GM12865 (cell line): ENCODE measurements at regions not wholly inside any gene's neighbourhood (a gene's known extent, or its start where the extent isn't known, plus 50 kb on each side); places are given as distances from the start of the nearest gene placed in this dataset.

Source experiments
- DNase-seq: peaks from one replicate; pipeline ENCODE4 v3.0.0; 2010; ENCODE audit warnings: low read depth
- H3K4me3 ChIP-seq: 2 replicates; pipeline ENCODE4 v1.5.1; 2011; ENCODE audit warnings: mild to moderate bottlenecking, low read depth, low read length, control low read depth
- TF ChIP-seq, protein P1 (sequence below): IDR thresholded peaks from 2 replicates; pipeline ENCODE4 v1.5.1; 2011; ENCODE audit warnings: low read length, control low read depth, low read depth, inconsistent platforms; ENCODE audit not compliant: insufficient read depth; ENCODE audit errors: missing control alignments

DNA sequence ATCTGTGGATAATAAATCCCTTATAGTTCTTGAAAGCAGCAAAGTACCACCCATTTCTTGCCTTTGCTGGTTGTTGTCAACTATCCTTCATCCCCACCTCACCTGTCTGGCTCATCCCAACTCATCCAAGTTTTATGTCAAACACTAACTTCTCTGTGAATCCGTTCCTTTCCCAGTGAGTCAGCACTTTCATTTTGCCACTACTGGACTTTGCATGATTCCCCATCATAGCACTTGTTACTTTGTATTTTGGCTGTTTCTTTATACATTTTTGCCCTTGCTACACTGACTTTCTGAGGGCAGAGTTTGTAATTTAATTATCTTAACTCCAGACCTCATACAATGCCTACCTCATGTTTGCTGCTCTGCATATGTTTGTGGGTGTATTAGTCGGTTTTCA lies 90.8 kb upstream of the RORA start:
- H3K4me3 ChIP-seq, result no peak overlapping the region
- no peak for DNase-seq
- TF ChIP-seq, protein P1, sequence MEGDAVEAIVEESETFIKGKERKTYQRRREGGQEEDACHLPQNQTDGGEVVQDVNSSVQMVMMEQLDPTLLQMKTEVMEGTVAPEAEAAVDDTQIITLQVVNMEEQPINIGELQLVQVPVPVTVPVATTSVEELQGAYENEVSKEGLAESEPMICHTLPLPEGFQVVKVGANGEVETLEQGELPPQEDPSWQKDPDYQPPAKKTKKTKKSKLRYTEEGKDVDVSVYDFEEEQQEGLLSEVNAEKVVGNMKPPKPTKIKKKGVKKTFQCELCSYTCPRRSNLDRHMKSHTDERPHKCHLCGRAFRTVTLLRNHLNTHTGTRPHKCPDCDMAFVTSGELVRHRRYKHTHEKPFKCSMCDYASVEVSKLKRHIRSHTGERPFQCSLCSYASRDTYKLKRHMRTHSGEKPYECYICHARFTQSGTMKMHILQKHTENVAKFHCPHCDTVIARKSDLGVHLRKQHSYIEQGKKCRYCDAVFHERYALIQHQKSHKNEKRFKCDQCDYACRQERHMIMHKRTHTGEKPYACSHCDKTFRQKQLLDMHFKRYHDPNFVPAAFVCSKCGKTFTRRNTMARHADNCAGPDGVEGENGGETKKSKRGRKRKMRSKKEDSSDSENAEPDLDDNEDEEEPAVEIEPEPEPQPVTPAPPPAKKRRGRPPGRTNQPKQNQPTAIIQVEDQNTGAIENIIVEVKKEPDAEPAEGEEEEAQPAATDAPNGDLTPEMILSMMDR, result no peak

GRCh38 chr15:61318802-61319525 lies 89.9 kb upstream of the RORA start:
- TF ChIP-seq, protein P1, result no peak
- DNase-seq, result no peak
- H3K4me3 ChIP-seq, result no peak overlapping the region

GRCh38 chr15:61318301-61318700 lies 89.2 kb upstream of the RORA start:
- no peak overlapping the region for H3K4me3 ChIP-seq
- TF ChIP-seq, protein P1, result no peak
- DNase-seq, result no peak

DNA sequence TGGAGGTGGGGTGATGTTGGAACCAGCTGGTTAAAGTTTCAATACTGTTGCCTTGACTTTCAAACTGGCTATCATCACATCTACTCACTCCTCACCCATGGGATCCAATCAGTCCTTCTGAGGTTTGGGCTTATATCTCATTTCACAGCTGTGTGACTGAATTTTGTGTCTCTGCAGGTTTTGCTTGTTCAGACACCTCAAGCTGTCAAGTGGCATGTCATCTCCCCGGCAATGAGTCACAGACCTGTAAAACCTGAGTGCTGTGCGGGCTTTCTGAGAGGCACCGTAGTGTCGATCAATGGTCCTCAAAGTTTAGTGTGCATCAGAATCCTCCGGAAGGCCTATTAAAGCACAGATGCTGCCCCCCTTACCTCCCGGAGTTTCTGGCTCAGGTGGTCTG lies 86.4 kb upstream of the RORA start:
- TF ChIP-seq, protein P1, result no peak
- no peak for DNase-seq
- H3K4me3 ChIP-seq, result no peak overlapping the region

DNA sequence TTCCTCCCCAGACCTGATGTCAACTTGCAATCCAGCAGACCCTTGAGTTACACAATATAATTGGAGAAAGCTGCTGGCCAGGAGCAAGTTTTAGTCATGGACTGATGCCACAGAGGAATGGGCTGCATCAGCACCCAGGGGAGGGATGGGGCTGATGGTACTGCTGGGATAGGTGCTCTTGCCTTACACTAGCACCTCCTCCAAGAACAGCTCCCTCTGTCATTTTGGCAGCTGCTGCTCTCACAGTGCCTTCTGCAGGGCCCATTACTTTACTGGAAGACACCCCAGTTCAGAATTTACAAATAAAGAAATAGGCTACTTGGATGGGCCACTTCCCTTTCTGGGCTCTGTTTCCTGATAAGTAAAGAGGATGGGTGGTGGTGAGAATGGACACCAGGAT lies 85.3 kb upstream of the RORA start:
- H3K4me3 ChIP-seq, result no peak overlapping the region
- TF ChIP-seq, protein P1, result no peak
- DNase-seq, result no peak

- DNase-seq, result no peak
- TF ChIP-seq, protein P1, result no peak
- H3K4me3 ChIP-seq, result no peak overlapping the region
Measured at GRCh38 chr15:61309617-61310016, 80.5 kb upstream of the RORA start.

- no peak for DNase-seq
- no peak overlapping the region for H3K4me3 ChIP-seq
- TF ChIP-seq, protein P1, result no peak
Measured at GRCh38 chr15:61309031-61309511, 80.0 kb upstream of the RORA start.
